ENCODE measurements at regions not wholly inside any gene's neighbourhood (a gene's known extent, or its start where the extent isn't known, plus 50 kb on each side); places are given as distances from the start of the nearest gene placed in this dataset.

GRCh38 chr12:87766044-87766443 is 263.2 kb downstream of the C12orf50 start:
- no peak overlapping the region for H3K9ac ChIP-seq (ENCODE audit: low read length)
- H3K36me3 ChIP-seq (ENCODE audit: control insufficient read depth, insufficient read depth, low read length), result no peaks in the 10 kb centered on the region
- H3K4me3 ChIP-seq (ENCODE audit: low read depth, low read length), result no peak overlapping the region
- no peaks in the 10 kb centered on the region for H3K4me1 ChIP-seq (ENCODE audit: control insufficient read depth, insufficient read depth, low read length)
- H3K27me3 ChIP-seq (ENCODE audit: control insufficient read depth, insufficient read depth, low read length), result no peaks in the 10 kb centered on the region
- no peaks in the 10 kb centered on the region for H3K9me3 ChIP-seq (ENCODE audit: control insufficient read depth, insufficient read depth, low read depth, low read length)
- no peak overlapping the region for H3K27ac ChIP-seq (ENCODE audit: low read depth, low read length)

- Histone ChIP-seq H3K36me3 (ENCODE audit: control insufficient read depth, insufficient read depth, low read length) (no peaks in the 10 kb centered on the region), H3K27me3 (ENCODE audit: control insufficient read depth, insufficient read depth, low read length) (no peaks in the 10 kb centered on the region), H3K27ac (ENCODE audit: low read depth, low read length) (no peak overlapping the region), H3K4me1 (ENCODE audit: control insufficient read depth, insufficient read depth, low read length) (no peaks in the 10 kb centered on the region), H3K9ac (ENCODE audit: low read length) (no peak overlapping the region), H3K4me3 (ENCODE audit: low read depth, low read length) (no peak overlapping the region), H3K9me3 (ENCODE audit: control insufficient read depth, insufficient read depth, low read depth, low read length) (no peaks in the 10 kb centered on the region)
Measured at GRCh38 chr12:87760943-87761342, 268.3 kb downstream of the C12orf50 start.

- Histone ChIP-seq H3K36me3 (ENCODE audit: control insufficient read depth, insufficient read depth, low read length) (no peaks in the 10 kb centered on the region), H3K4me3 (ENCODE audit: low read depth, low read length) (no peak overlapping the region), H3K27me3 (ENCODE audit: control insufficient read depth, insufficient read depth, low read length) (no peaks in the 10 kb centered on the region), H3K9ac (ENCODE audit: low read length) (no peak overlapping the region), H3K4me1 (ENCODE audit: control insufficient read depth, insufficient read depth, low read length) (no peaks in the 10 kb centered on the region), H3K9me3 (ENCODE audit: control insufficient read depth, insufficient read depth, low read depth, low read length) (no peaks in the 10 kb centered on the region), H3K27ac (ENCODE audit: low read depth, low read length) (no peak overlapping the region)
Measured at GRCh38 chr12:87758271-87758670, 270.9 kb downstream of the C12orf50 start.

GRCh38 chr12:87756721-87757120 is 272.5 kb downstream of the C12orf50 start:
- no peaks in the 10 kb centered on the region for H3K36me3 ChIP-seq (ENCODE audit: control insufficient read depth, insufficient read depth, low read length)
- H3K9ac ChIP-seq (ENCODE audit: low read length), result no peak overlapping the region
- no peaks in the 10 kb centered on the region for H3K4me1 ChIP-seq (ENCODE audit: control insufficient read depth, insufficient read depth, low read length)
- no peaks in the 10 kb centered on the region for H3K9me3 ChIP-seq (ENCODE audit: control insufficient read depth, insufficient read depth, low read depth, low read length)
- H3K27me3 ChIP-seq (ENCODE audit: control insufficient read depth, insufficient read depth, low read length), result no peaks in the 10 kb centered on the region
- no peak overlapping the region for H3K27ac ChIP-seq (ENCODE audit: low read depth, low read length)
- H3K4me3 ChIP-seq (ENCODE audit: low read depth, low read length), result no peak overlapping the region

GRCh38 chr12:87756111-87756510 is 273.1 kb downstream of the C12orf50 start:
- no peak overlapping the region for H3K9ac ChIP-seq (ENCODE audit: low read length)
- no peak overlapping the region for H3K4me3 ChIP-seq (ENCODE audit: low read depth, low read length)
- H3K36me3 ChIP-seq (ENCODE audit: control insufficient read depth, insufficient read depth, low read length), result no peaks in the 10 kb centered on the region
- H3K27me3 ChIP-seq (ENCODE audit: control insufficient read depth, insufficient read depth, low read length), result no peaks in the 10 kb centered on the region
- no peaks in the 10 kb centered on the region for H3K9me3 ChIP-seq (ENCODE audit: control insufficient read depth, insufficient read depth, low read depth, low read length)
- no peak overlapping the region for H3K27ac ChIP-seq (ENCODE audit: low read depth, low read length)
- no peaks in the 10 kb centered on the region for H3K4me1 ChIP-seq (ENCODE audit: control insufficient read depth, insufficient read depth, low read length)

- H3K9ac ChIP-seq (ENCODE audit: low read length), result no peak overlapping the region
- no peaks in the 10 kb centered on the region for H3K4me1 ChIP-seq (ENCODE audit: control insufficient read depth, insufficient read depth, low read length)
- no peak overlapping the region for H3K27ac ChIP-seq (ENCODE audit: low read depth, low read length)
- H3K4me3 ChIP-seq (ENCODE audit: low read depth, low read length), result no peak overlapping the region
- H3K36me3 ChIP-seq (ENCODE audit: control insufficient read depth, insufficient read depth, low read length), result no peaks in the 10 kb centered on the region
- no peaks in the 10 kb centered on the region for H3K27me3 ChIP-seq (ENCODE audit: control insufficient read depth, insufficient read depth, low read length)
- H3K9me3 ChIP-seq (ENCODE audit: control insufficient read depth, insufficient read depth, low read depth, low read length), result no peaks in the 10 kb centered on the region
Measured at GRCh38 chr12:87728931-87729593, 300.1 kb downstream of the C12orf50 start.

- no peaks in the 10 kb centered on the region for H3K9me3 ChIP-seq (ENCODE audit: control insufficient read depth, insufficient read depth, low read depth, low read length)
- no peak overlapping the region for H3K9ac ChIP-seq (ENCODE audit: low read length)
- no peaks in the 10 kb centered on the region for H3K4me1 ChIP-seq (ENCODE audit: control insufficient read depth, insufficient read depth, low read length)
- no peaks in the 10 kb centered on the region for H3K36me3 ChIP-seq (ENCODE audit: control insufficient read depth, insufficient read depth, low read length)
- H3K27me3 ChIP-seq (ENCODE audit: control insufficient read depth, insufficient read depth, low read length), result no peaks in the 10 kb centered on the region
- H3K4me3 ChIP-seq (ENCODE audit: low read depth, low read length), result no peak overlapping the region
- no peak overlapping the region for H3K27ac ChIP-seq (ENCODE audit: low read depth, low read length)
Measured at GRCh38 chr12:87720967-87721366, 308.2 kb downstream of the C12orf50 start.

GRCh38 chr12:87704374-87704773 is 324.8 kb downstream of the C12orf50 start:
- Histone ChIP-seq H3K27ac (ENCODE audit: low read depth, low read length) (no peak overlapping the region), H3K36me3 (ENCODE audit: control insufficient read depth, insufficient read depth, low read length) (no peaks in the 10 kb centered on the region), H3K4me1 (ENCODE audit: control insufficient read depth, insufficient read depth, low read length) (no peaks in the 10 kb centered on the region), H3K4me3 (ENCODE audit: low read depth, low read length) (no peak overlapping the region), H3K9me3 (ENCODE audit: control insufficient read depth, insufficient read depth, low read depth, low read length) (no peaks in the 10 kb centered on the region; the same call in 1 of the 2 replicates), H3K9ac (ENCODE audit: low read length) (no peak overlapping the region), H3K27me3 (ENCODE audit: control insufficient read depth, insufficient read depth, low read length) (no peaks in the 10 kb centered on the region)

GRCh38 chr12:87690236-87690810 is 338.9 kb downstream of the C12orf50 start:
- Histone ChIP-seq H3K9ac (ENCODE audit: low read length) (no peak overlapping the region), H3K27ac (ENCODE audit: low read depth, low read length) (no peak overlapping the region), H3K9me3 (ENCODE audit: control insufficient read depth, insufficient read depth, low read depth, low read length) (no peaks in the 10 kb centered on the region), H3K36me3 (ENCODE audit: control insufficient read depth, insufficient read depth, low read length) (no peaks in the 10 kb centered on the region), H3K27me3 (ENCODE audit: control insufficient read depth, insufficient read depth, low read length) (no peaks in the 10 kb centered on the region), H3K4me3 (ENCODE audit: low read depth, low read length) (no peak overlapping the region), H3K4me1 (ENCODE audit: control insufficient read depth, insufficient read depth, low read length) (no peaks in the 10 kb centered on the region)

- Histone ChIP-seq H3K9me3 (ENCODE audit: control insufficient read depth, insufficient read depth, low read depth, low read length) (no peaks in the 10 kb centered on the region), H3K9ac (ENCODE audit: low read length) (no peak overlapping the region), H3K36me3 (ENCODE audit: control insufficient read depth, insufficient read depth, low read length) (no peaks in the 10 kb centered on the region), H3K27me3 (ENCODE audit: control insufficient read depth, insufficient read depth, low read length) (no peaks in the 10 kb centered on the region), H3K4me1 (ENCODE audit: control insufficient read depth, insufficient read depth, low read length) (no peaks in the 10 kb centered on the region), H3K27ac (ENCODE audit: low read depth, low read length) (no peak overlapping the region), H3K4me3 (ENCODE audit: low read depth, low read length) (no peak overlapping the region)
Measured at GRCh38 chr12:87689196-87689595, 340.0 kb downstream of the C12orf50 start.

GRCh38 chr12:87687362-87687761 is 341.8 kb downstream of the C12orf50 start:
- Histone ChIP-seq H3K9ac (ENCODE audit: low read length) (no peak overlapping the region), H3K27me3 (ENCODE audit: control insufficient read depth, insufficient read depth, low read length) (no peaks in the 10 kb centered on the region), H3K4me1 (ENCODE audit: control insufficient read depth, insufficient read depth, low read length) (no peaks in the 10 kb centered on the region), H3K9me3 (ENCODE audit: control insufficient read depth, insufficient read depth, low read depth, low read length) (no peaks in the 10 kb centered on the region), H3K27ac (ENCODE audit: low read depth, low read length) (no peak overlapping the region), H3K4me3 (ENCODE audit: low read depth, low read length) (no peak overlapping the region), H3K36me3 (ENCODE audit: control insufficient read depth, insufficient read depth, low read length) (no peaks in the 10 kb centered on the region)

Data from HUES6 (cell line).